ENCODE measurements at regions not wholly inside any gene's neighbourhood (a gene's known extent, or its start where the extent isn't known, plus 50 kb on each side); places are given as distances from the start of the nearest gene placed in this dataset.

GRCh38 chr13:57918913-57919312 is 287.4 kb downstream of the PCDH17 start:
- no peak for ATAC-seq
- intact Hi-C loops (cut with DNase I), result no loop called here
- Histone ChIP-seq H3K4me1 (no peaks in the 10 kb centered on the region), H3K36me3 (replicated peaks in 1 of 2; ENCODE audit: insufficient read depth in 1 of 2, low read depth in 2 of 2) (no peaks in the 10 kb centered on the region), H3K4me3 (no peak overlapping the region), H3K27me3 (no peaks in the 10 kb centered on the region), H3K9me3 (no peaks in the 10 kb centered on the region), H3K27ac (no peak overlapping the region)
- no peak for DNase-seq
- no peak for TF ChIP-seq POLR2A (IDR thresholded peaks at IDR 0.05)
- TF ChIP-seq, protein P1, sequence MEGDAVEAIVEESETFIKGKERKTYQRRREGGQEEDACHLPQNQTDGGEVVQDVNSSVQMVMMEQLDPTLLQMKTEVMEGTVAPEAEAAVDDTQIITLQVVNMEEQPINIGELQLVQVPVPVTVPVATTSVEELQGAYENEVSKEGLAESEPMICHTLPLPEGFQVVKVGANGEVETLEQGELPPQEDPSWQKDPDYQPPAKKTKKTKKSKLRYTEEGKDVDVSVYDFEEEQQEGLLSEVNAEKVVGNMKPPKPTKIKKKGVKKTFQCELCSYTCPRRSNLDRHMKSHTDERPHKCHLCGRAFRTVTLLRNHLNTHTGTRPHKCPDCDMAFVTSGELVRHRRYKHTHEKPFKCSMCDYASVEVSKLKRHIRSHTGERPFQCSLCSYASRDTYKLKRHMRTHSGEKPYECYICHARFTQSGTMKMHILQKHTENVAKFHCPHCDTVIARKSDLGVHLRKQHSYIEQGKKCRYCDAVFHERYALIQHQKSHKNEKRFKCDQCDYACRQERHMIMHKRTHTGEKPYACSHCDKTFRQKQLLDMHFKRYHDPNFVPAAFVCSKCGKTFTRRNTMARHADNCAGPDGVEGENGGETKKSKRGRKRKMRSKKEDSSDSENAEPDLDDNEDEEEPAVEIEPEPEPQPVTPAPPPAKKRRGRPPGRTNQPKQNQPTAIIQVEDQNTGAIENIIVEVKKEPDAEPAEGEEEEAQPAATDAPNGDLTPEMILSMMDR (IDR thresholded peaks at IDR 0.05), result no peak
- WGBS, 2 donors, result 65 to 78% methylated on average over 2 of the region's 2 CpGs

DNA sequence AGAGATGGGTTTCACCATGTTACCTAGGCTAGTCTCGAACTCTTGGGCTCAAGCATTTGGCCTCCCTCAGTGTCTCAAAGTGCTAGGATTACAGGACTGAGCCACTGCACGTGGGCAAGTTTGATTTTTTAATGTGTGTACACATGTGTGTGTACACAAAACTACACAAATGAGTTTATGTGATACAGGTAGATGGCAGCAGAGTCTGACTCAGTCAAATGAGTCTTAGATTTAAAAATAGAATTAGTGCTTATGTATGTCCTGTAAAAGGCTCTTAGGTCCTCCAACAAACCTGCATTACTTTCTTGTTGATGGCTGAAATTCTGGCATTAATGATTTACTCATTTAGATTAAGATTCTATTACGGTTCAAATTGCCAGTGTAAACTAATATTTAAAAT is 293.7 kb downstream of the PCDH17 start:
- 27 to 38% methylated on average over 3 of the region's 3 CpGs for WGBS, 2 donors
- H3K27me3 ChIP-seq, result no peaks in the 10 kb centered on the region
- TF ChIP-seq POLR2A (IDR thresholded peaks at IDR 0.05), result no peak
- TF ChIP-seq, protein P1 (IDR thresholded peaks at IDR 0.05), result peak in 1 of 7 experiments; percentile 16
- intact Hi-C loops (cut with DNase I), result no loop called here
- no peak overlapping the region for H3K4me3 ChIP-seq
- no peaks in the 10 kb centered on the region for H3K9me3 ChIP-seq
- H3K36me3 ChIP-seq (replicated peaks in 1 of 2; ENCODE audit: insufficient read depth in 1 of 2, low read depth in 2 of 2), result no peaks in the 10 kb centered on the region
- no peak overlapping the region for H3K27ac ChIP-seq
- no peak for ATAC-seq
- DNase-seq, result no peak
- H3K4me1 ChIP-seq, result no peaks in the 10 kb centered on the region

DNA sequence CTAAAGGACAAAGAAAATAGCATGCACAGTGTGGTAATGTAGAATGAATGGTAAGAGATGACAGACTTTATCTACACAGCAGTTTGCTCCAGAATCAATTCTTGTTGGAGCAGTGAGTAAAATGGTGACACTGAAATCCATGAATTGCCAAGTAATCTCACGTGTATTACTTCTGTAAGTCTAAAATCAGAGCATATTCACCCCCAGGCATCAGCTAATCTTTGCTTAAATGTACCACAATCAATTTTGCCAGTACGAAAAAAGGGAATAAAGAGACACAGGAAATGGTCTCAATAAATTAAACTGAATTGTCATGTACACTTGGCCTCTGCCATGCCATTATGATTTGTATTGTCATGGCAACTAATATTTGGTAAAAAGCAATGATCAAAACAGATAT is 294.2 kb downstream of the PCDH17 start:
- ATAC-seq (no peak), DNase-seq (no peak)
- Histone ChIP-seq H3K4me1 (no peaks in the 10 kb centered on the region), H3K27me3 (no peaks in the 10 kb centered on the region), H3K9me3 (no peaks in the 10 kb centered on the region), H3K4me3 (no peak overlapping the region), H3K36me3 (replicated peaks in 1 of 2; ENCODE audit: insufficient read depth in 1 of 2, low read depth in 2 of 2) (no peaks in the 10 kb centered on the region), H3K27ac (no peak overlapping the region)
- no peak for TF ChIP-seq POLR2A (IDR thresholded peaks at IDR 0.05)
- TF ChIP-seq, protein P1 (IDR thresholded peaks at IDR 0.05), result no peak
- intact Hi-C loops (cut with DNase I), result no loop called here
- 32 to 57% methylated on average over 2 of the region's 2 CpGs for WGBS, 2 donors

DNA sequence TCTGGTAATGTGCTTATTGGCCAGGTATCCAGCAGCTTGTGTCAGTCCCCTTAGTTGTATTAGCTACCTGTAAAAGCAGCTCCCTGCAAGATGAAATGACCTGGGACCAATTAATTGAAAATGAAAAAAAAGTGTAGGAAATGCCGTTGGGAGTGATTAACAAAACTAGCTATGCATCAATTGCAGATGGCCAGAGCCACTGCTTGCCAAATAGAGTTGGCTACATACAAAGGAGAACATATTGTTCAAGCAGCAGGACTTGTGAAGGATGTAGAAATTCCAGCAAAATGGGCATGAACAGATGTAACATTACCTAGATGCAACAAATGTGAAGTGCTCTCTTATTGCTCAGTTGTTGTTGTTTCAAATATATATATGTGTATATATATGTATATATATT is 300.5 kb downstream of the PCDH17 start:
- intact Hi-C loops (cut with DNase I), result no loop called here
- Histone ChIP-seq H3K4me1 (no peaks in the 10 kb centered on the region), H3K9me3 (no peaks in the 10 kb centered on the region), H3K27ac (no peak overlapping the region), H3K27me3 (no peaks in the 10 kb centered on the region), H3K4me3 (no peak overlapping the region), H3K36me3 (replicated peaks in 1 of 2; ENCODE audit: insufficient read depth in 1 of 2, low read depth in 2 of 2) (no peaks in the 10 kb centered on the region)
- no peak for ATAC-seq
- 63 to 76% methylated on average over 1 of the region's 1 CpG for WGBS, 2 donors
- no peak for TF ChIP-seq POLR2A (IDR thresholded peaks at IDR 0.05)
- TF ChIP-seq, protein P1 (IDR thresholded peaks at IDR 0.05), result no peak
- DNase-seq, result no peak

DNA sequence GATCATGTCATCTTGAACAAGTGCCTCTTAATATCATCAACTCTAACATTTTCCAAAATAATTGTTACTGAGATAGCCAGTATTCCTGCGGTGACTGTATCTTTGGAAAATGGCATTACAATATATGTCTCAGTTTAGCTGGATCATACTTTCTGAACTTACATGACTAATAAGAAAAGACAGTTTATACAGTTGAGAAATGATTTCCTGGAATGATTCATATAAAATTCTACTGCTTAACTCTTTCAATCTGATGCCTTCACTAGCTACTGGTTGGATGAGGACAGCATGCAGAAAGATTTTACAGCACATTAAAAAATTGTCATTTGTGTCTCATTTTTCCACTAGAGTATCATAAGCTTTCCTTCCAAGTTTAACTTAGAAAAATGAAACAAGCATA is 302.1 kb downstream of the PCDH17 start:
- Histone ChIP-seq H3K27me3 (no peaks in the 10 kb centered on the region), H3K36me3 (replicated peaks in 1 of 2; ENCODE audit: insufficient read depth in 1 of 2, low read depth in 2 of 2) (no peaks in the 10 kb centered on the region), H3K4me3 (no peak overlapping the region), H3K27ac (no peak overlapping the region), H3K9me3 (no peaks in the 10 kb centered on the region), H3K4me1 (no peaks in the 10 kb centered on the region)
- ATAC-seq (no peak), DNase-seq (no peak)
- intact Hi-C loops (cut with DNase I), result no loop called here
- WGBS, 2 donors, result 74 to 88% methylated on average over 1 of the region's 1 CpG
- no peak for TF ChIP-seq POLR2A (IDR thresholded peaks at IDR 0.05)
- TF ChIP-seq, protein P1 (IDR thresholded peaks at IDR 0.05), result no peak
